ENCODE measurements at regions not wholly inside any gene's neighbourhood (a gene's known extent, or its start where the extent isn't known, plus 50 kb on each side); places are given as distances from the start of the nearest gene placed in this dataset.

DNA sequence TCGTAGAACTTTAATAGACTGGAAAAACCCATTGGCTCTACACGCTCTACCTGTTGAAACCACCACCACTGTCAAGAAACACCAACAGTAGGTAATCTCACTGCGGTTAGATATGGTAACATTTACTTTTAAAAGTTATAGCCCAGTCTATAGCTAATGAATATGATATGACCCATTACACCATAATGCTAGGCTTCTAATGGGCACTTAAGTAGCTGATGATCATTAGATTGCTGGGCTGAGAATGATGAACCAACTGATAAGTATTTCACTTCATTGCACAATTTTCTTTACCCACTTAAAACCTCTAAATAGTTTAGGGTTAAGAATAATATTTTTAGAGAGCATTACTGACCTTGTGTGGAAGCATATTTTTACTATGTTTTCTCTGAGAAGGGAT, 788.9 kb upstream of the CA10 start:
- DNase-seq (no peak), ATAC-seq (no peak)
- Histone ChIP-seq H3K9me3 (peaks cover 0 to 3% of the 10 kb centered on the region in 2 donors), H3K4me1 (no peaks in the 10 kb centered on the region), H3K4me3 (no peak overlapping the region), H3K36me3 (no peaks in the 10 kb centered on the region), H3K27ac (no peak overlapping the region), H3K27me3 (no peaks in the 10 kb centered on the region)
- intact Hi-C loops (cut with DNase I): no loop called here
- TF ChIP-seq, protein P1, sequence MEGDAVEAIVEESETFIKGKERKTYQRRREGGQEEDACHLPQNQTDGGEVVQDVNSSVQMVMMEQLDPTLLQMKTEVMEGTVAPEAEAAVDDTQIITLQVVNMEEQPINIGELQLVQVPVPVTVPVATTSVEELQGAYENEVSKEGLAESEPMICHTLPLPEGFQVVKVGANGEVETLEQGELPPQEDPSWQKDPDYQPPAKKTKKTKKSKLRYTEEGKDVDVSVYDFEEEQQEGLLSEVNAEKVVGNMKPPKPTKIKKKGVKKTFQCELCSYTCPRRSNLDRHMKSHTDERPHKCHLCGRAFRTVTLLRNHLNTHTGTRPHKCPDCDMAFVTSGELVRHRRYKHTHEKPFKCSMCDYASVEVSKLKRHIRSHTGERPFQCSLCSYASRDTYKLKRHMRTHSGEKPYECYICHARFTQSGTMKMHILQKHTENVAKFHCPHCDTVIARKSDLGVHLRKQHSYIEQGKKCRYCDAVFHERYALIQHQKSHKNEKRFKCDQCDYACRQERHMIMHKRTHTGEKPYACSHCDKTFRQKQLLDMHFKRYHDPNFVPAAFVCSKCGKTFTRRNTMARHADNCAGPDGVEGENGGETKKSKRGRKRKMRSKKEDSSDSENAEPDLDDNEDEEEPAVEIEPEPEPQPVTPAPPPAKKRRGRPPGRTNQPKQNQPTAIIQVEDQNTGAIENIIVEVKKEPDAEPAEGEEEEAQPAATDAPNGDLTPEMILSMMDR (IDR thresholded peaks at IDR 0.05): no peak

- no peak for ATAC-seq
- TF ChIP-seq, protein P1 (IDR thresholded peaks at IDR 0.05): no peak
- no peak overlapping the region for H3K4me3 ChIP-seq
- H3K27ac ChIP-seq: no peak overlapping the region
- no peaks in the 10 kb centered on the region for H3K4me1 ChIP-seq
- DNase-seq: no peak
- no peaks in the 10 kb centered on the region for H3K36me3 ChIP-seq
- intact Hi-C loops (cut with DNase I): no loop called here
- H3K27me3 ChIP-seq: no peaks in the 10 kb centered on the region
- peaks cover 0 to 45% of the 10 kb centered on the region in 2 donors for H3K9me3 ChIP-seq
Measured at GRCh38 chr17:52938623-52939230, 780.2 kb upstream of the CA10 start.

GRCh38 chr17:52930581-52930980, 772.1 kb upstream of the CA10 start:
- Histone ChIP-seq H3K36me3 (no peaks in the 10 kb centered on the region), H3K4me3 (no peak overlapping the region), H3K9me3 (peaks cover 0 to under 1% of the 10 kb centered on the region in 2 donors), H3K4me1 (no peaks in the 10 kb centered on the region), H3K27ac (no peak overlapping the region), H3K27me3 (no peaks in the 10 kb centered on the region)
- intact Hi-C loops (cut with DNase I): no loop called here
- TF ChIP-seq, protein P1 (IDR thresholded peaks at IDR 0.05): no peak
- ATAC-seq (no peak), DNase-seq (no peak)

GRCh38 chr17:52930145-52930544, 771.6 kb upstream of the CA10 start:
- TF ChIP-seq, protein P1 (IDR thresholded peaks at IDR 0.05): no peak
- Histone ChIP-seq H3K27me3 (no peaks in the 10 kb centered on the region), H3K27ac (no peak overlapping the region), H3K4me1 (no peaks in the 10 kb centered on the region), H3K4me3 (no peak overlapping the region), H3K36me3 (no peaks in the 10 kb centered on the region), H3K9me3 (no peaks in the 10 kb centered on the region)
- intact Hi-C loops (cut with DNase I): no loop called here
- ATAC-seq (no peak), DNase-seq (no peak)

GRCh38 chr17:52923658-52924057, 765.1 kb upstream of the CA10 start:
- TF ChIP-seq, protein P1 (IDR thresholded peaks at IDR 0.05): no peak
- no peaks in the 10 kb centered on the region for H3K27me3 ChIP-seq
- H3K36me3 ChIP-seq: no peaks in the 10 kb centered on the region
- H3K9me3 ChIP-seq: no peaks in the 10 kb centered on the region
- no peaks in the 10 kb centered on the region for H3K4me1 ChIP-seq
- no peak for ATAC-seq
- no peak overlapping the region for H3K27ac ChIP-seq
- intact Hi-C loops (cut with DNase I): no loop called here
- H3K4me3 ChIP-seq: no peak overlapping the region
- DNase-seq: no peak

All from left lung (tissue), 4 donors.